Pons (tissue), 1 donor: ENCODE measurements at regions not wholly inside any gene's neighbourhood (a gene's known extent, or its start where the extent isn't known, plus 50 kb on each side); places are given as distances from the start of the nearest gene placed in this dataset.
"Not testable (repeated sequence)": the region's sequence is repeated elsewhere in the genome, so short reads cannot be mapped to it uniquely, and the experiment has no call there.

ENCODE experiments used
- DNase-seq: peaks from one replicate; pipeline ENCODE4 v3.0.0-alpha.2; 2016; ENCODE audit warnings: low spot score

DNA sequence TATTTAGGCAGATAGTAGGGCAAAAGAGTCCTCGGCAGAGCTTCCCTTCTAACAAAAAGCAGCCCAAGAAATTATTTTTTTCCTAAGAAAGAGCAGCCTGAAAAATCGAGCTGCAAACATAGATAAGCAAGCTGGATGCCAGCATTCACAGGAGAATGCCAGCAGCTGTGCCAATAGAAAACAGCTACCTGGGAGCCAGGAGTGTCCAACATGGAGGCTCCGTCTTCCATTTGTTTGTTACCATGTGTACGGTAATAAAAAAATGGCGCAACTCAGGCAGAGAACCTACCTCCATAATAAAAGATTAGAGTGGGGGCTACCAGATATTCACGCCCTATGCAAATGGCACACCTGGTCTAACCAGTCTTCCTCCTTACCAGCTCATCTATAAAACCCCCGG is 77.6 kb upstream of the IPO5 start:
- DNase-seq = no peak

DNA sequence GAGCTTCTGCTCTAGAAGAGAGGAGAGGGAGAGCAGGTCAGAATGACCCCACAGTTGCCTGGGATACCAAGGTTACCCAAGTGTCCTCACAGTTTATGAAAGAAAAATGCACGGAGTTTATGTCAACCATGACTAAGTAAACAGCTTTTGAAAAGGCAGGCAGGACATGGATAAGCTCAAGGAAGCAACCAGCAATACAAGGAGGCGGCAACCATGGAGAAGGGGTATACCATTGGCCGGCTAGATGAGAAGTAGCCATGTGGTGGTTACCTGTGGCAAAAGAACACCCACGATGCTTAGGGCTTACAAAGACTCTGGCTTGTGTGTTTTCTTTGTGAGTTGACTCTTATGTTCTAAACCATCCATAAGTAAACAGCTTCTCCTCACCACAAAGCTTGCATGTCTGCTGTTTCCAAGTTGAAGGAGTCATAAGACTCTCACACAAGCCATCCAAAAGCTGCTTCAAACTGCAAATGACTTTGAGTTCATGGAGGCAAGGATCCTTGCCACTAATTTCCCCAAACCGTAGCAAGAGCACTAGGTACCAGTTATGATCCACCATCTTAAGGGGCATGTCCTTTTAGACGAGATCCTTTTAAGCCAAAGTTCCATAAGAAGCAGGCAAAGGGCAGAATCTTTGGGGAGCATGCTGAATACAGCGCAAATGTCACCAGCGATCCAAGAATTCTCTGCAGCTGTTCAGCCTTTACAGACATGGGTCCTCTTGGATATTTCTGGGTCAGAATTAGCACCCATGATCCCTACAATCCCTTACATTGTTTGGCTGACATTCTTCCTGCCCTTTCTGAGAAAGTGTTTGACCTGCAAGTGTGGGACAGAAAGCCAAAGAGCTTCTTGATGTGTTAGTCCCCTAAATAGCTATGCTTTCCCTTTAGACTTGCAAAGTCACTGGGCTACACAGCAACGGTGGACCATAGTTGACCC is 74.8 kb upstream of the IPO5 start:
- DNase-seq = no peak

DNA sequence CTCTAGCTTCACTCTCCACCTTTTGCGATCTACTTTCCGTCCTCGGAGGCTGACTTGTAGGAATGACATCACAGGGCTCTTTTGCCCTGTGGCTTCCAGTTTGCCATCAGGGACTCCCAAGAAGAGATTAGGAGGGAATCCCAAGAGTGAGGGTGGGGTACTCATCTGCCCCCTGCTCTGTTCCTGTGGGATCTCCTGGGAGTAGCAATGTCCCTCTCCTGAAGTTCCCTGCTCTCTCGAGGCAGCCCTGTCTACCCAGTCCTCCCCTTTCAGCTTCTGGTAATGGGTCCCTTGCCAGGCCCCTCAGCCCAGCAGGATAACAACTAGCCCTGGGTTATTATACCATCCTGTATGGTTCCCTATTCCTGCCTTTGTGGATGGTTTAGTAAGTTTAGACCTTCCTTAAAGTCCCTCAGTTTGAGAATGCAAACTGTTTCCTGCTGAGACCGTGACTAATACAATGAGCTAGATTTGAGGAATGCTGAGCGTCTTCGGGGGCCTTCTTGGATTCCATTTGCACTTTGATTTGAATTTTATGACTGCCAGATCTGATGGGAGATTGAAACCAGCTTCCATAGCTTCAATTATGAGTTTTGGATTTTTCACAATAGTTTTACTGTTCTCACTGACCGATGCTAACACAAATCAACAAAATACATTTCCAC is 73.7 kb upstream of the IPO5 start:
- DNase-seq = no peak

DNA sequence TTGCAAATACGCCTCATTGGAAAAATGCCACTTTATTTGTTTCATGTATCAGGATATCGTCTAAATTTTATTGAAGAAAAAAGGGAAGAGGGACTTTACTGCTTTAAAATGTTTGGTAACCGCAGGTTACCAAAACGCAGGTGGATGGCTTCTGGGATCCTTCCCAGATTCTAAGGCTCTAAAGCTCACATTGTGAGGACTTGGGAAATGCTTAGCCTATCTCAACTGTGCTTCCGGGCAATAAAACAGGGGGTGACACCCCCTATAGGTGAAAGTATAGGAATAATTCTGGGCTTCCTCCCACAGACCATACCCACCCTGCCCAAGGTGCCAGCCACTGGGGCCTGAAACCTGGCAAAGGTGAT is 73.2 kb upstream of the IPO5 start:
- no peak for DNase-seq

DNA sequence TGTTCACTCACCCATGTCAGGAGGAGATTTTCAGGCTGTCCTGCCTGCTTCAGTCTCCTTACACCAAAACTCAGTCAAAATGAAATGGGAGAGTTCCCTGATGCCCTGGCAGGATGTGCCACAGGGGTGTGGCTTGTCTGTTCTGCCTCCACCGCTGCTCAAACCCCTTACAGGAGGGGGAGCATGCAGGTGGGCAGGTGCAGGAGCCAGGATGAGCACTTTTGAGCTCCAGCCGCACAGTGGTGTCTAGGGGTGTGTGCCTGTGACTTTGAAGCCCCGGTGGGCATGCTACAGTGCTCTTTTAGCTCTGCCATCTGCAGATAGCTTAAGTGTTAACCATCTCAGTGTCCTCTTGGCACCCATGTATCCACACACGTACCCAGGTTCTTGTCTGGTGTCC is 71.9 kb upstream of the IPO5 start:
- DNase-seq = no peak

DNA sequence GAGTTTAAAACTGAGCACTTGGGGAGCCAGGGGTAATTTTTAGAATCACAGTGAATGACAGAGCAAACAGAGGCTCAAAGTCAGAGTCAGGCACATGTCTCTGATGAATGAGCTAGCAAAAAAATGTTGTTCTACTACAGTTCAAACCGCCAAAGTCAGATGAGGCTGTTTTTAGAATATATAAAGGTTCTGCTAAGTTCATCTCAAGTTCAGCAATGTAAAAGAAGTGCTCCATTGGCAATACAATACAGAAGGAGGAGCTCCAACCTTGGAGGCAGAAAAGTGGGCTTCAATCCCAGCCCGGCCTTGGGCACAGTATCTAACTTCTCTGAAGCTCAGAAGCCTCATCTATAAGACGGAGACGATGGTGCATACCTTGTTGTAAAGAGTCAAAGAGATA is 70.1 kb upstream of the IPO5 start:
- no peak for DNase-seq

DNA sequence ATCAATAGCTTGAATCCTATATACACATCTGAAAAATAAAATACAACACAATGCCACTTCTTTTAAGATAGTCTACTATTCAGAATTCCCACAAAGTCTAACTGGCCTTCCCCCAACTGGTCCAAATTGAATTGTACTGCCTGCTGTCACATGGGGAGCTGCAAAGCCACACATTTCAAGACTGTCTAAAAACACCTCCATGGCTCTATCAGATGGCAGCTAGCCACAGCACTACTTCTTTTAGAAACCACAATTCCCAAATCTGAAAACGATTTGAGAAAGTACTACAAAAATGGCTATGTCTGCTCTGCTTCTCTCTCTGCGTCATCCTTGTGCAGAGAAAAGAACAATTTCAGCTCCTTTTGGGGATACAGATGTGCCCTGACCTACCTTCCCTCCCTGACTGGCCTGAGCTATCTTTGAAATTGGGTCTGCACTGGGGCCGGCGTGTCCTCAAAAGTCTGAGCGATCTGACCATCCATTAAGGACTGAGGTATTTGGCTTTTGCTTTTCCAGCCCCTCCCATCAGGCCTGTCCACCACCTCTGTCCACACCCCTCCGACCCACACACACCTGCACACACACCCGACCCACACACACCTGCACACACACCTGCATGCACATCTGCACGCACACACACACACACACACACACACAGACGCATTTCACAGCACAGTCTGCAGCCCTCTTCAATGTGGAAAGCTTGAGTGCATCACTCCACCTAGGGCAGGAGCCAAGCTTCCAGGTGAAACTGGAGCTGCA is 68.6 kb upstream of the IPO5 start:
- DNase-seq = no peak

DNA sequence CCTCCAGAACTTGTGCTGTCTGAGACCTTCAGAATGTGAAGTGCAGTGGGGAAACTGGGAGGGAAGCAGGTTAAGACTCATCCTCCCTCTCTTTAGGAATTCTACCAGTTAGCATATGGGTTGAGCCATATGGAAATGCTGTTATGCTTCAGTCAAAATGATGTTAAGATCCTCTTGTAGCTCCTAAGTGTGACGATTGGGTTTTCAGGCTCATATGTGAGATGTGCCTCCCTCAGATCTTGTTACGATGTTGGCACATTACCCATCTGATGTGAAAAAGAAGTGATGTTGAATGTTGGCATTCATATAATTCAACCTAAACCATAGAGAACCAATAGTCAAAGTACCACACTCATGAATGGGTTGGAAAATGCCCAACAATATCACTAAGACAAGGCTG is 67.8 kb upstream of the IPO5 start:
- DNase-seq = no peak

DNA sequence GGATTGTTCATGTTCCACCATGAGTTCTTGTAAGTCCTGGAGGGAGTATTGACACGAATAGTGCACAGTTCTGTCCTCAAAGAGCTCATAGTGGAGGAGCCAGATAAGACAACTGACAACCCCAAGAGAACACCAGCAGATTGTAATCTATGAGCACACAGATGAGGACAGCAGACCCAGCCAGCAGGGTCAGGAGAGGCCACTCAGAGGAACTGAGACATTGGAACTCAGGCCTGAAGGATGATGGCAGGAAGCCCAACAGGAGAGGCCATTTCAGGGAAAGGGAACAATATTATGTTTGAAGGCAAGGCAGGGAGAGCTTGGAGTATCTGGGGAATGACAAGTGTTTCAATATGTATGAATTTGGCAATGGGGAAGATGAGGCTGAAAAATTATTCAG is 63.7 kb upstream of the IPO5 start:
- no peak for DNase-seq

DNA sequence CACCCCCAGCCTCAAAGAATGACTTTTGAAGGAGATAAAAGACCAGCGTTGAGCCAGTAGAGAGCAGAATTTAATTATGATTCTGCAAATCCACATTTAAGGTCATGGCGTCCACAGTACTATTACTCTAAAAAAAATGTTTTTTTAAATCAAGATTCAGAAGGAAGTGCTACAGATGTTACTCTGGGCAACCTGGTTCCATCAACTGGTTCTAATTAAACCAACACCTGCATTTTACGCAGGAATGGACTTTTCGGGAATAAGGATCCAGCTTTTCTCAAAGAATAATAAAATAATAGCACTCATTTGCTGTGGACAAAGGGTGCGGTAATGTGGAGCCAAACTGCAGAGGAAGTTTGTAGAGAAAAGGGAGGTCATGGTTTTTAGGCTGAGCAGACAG is 62.9 kb upstream of the IPO5 start:
- DNase-seq = no peak

DNA sequence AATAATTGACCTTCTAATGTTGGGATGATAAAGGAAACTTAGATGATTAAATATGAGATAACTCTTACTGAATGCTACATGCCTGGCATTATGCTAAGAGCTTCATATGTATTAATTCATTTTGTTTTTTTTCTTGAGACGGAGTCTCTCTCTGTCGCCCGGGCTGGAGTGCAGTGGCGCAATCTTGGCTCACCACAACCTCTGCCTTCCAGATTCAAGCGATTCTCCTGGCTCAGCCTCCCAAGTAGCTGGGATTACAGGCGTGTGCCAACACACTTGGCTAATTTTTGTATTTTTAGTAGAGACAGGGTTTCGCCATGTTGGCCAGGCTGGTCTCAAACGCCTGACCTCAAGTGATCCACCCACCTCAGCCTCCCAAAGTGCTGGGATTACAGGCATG is 61.5 kb upstream of the IPO5 start:
- not testable (repeated sequence) for DNase-seq

DNA sequence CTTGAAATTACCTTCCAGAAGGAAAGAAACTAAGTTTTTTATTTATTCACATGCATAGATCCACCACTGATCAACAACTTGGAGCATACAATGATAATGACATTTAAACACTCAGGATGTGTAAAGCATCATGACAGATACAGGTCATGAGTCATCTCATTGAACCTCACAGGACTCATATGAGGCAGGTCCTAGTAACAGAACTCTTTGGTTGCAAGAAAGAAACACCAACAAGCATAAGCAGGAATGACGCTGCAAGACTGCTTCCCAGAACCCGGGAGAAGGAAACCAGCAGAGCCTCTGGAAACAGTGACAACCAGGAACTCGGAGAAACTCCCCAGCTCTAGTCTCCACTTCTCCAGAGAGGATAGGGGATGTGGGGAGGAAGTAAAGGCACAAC is 60.8 kb upstream of the IPO5 start:
- DNase-seq = no peak

DNA sequence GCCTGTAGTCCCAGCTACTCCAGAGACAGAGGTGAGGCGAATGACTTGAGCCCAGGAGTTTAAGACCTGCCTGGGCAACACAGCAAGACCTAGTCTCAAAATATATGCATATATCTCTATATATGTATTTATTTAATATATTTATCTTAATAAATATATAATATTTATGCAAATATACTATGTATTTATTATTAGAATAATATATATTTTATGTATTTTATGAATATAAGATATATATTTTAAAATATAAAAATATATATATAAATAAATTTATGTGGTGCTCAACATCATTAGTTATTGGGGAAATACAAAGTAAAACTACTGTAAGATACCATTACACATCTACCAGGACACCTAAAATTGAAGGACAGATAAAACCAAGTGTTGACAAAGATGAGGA is 58.1 kb upstream of the IPO5 start:
- DNase-seq = no peak

DNA sequence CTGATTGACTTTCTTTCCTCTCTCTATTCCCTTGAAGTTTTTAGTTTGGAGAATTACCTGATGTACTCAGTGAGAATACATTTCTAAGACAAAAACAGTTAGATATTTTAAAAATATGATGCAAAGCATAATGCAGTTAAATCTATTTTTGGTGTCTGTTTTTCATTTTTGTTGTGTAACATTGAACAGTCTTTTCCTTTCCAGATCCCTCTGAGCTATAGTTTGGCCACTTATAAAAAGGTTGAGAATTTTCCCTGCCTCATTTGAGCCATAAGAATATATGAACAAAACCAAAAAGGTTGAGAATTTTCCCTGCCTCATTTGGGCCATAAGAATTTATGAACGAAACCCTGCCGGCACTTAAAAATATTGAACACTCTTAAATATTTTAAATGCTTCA is 57.0 kb upstream of the IPO5 start:
- no peak for DNase-seq

DNA sequence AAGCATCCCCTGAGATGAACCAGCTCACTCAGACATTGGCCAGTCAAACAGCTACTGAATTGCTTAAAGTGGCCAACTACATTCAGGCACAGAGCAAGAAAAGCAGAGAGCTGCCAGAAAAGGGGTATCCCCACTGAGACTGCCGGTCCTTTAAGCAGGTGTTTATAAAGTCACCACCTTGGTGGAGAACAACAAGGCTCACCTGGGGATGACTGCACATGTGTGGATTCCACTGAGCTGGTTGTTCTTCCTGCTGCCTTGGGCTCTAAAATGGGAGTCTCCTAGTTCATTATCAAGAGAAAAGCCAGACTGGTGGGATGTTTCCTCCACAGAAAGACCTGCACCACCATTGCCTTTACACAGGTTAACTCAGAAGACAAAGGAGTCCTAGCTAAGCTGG is 51.8 kb upstream of the IPO5 start:
- no peak for DNase-seq
